Bronchial epithelial cell (primary cell): ENCODE measurements at regions not wholly inside any gene's neighbourhood (a gene's known extent, or its start where the extent isn't known, plus 50 kb on each side); places are given as distances from the start of the nearest gene placed in this dataset.
A peak's percentile ranks its signal among the peaks of the same experiment; 100 is the strongest.
"Not testable (repeated sequence)": the region's sequence is repeated elsewhere in the genome, so short reads cannot be mapped to it uniquely, and the experiment has no call there.

Experiments
- DNase-seq: peaks from one replicate; pipeline ENCODE4 v3.0.0-alpha.2; 2010; ENCODE audit warnings: low read depth
- FAIRE-seq: peaks from 2 replicates; lab custom pipeline; 2011; peaks lifted over from hg19 to GRCh38; lab: Jason Lieb, UNC
- H3K27me3 ChIP-seq: 2 replicates; pipeline ENCODE4 v1.5.1; 2011; ENCODE audit warnings: low read length; ENCODE audit not compliant: control insufficient read depth, insufficient read depth
- H3K36me3 ChIP-seq: 2 replicates; pipeline ENCODE4 v1.5.1; 2011; ENCODE audit warnings: low read length; ENCODE audit not compliant: control insufficient read depth, insufficient read depth
- H3K4me3 ChIP-seq: 2 replicates; pipeline ENCODE4 v1.5.1; 2011; ENCODE audit warnings: mild to moderate bottlenecking, low read depth, low read length, control low read depth
- CTCF ChIP-seq: IDR thresholded peaks from 2 replicates; pipeline ENCODE4 v1.5.1; 2011; ENCODE audit warnings: mild to moderate bottlenecking, moderate library complexity, low read length, control low read depth, inconsistent platforms; ENCODE audit not compliant: insufficient read depth, severe bottlenecking

- Histone ChIP-seq H3K27me3 (no peaks in the 10 kb centered on the region), H3K36me3 (no peaks in the 10 kb centered on the region), H3K4me3 (no peak overlapping the region)
- no peak for TF ChIP-seq CTCF
- DNase-seq (peak; percentile 22), FAIRE-seq (no peak)
These were observed 345.9 kb upstream of the SPHKAP start for GRCh38 chr2:228527197-228527881.

DNA sequence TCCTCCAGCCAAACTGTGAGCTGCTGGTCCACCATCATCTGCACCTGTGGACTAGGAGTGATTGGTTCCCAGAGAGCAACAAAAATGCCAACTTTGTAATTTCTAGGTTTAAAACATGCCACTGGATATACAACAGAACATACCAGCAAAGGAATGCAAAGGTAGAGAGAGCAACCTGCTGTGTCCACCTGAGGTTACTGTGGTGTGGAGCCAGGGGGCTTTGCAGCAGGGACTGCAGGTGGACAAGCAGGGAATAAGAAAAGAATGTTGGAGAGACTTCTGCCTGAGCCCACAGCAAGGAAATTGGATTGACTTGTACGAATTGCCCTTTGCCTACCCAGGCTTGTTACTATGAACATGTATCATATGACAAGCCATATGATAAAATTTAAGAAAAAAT lies 345.2 kb upstream of the SPHKAP start:
- H3K4me3 ChIP-seq = no peak overlapping the region
- no peak for TF ChIP-seq CTCF
- FAIRE-seq = no peak
- no peak for DNase-seq
- no peaks in the 10 kb centered on the region for H3K36me3 ChIP-seq
- no peaks in the 10 kb centered on the region for H3K27me3 ChIP-seq

DNA sequence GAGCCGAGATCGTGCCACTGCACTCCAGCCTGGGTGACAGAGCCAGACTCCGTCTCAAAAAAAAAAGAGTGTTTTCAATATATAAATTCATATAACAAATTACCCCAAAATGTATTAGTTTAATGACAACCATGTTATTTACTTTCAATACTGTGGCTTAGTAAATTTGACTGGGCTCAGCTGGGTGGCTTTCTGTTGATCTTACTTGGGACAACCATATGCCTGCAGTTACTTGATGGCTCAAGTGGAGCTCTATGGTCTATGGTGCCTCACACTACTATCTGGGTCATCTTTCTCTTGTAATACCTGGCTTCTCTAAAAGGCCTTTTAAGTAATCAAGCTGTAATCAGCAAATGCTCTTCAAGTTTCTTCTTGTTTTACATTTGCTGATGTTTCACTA lies 341.5 kb upstream of the SPHKAP start:
- H3K36me3 ChIP-seq = no peaks in the 10 kb centered on the region
- H3K27me3 ChIP-seq = no peaks in the 10 kb centered on the region
- DNase-seq = no peak
- FAIRE-seq = no peak
- no peak for TF ChIP-seq CTCF
- H3K4me3 ChIP-seq = no peak overlapping the region

DNA sequence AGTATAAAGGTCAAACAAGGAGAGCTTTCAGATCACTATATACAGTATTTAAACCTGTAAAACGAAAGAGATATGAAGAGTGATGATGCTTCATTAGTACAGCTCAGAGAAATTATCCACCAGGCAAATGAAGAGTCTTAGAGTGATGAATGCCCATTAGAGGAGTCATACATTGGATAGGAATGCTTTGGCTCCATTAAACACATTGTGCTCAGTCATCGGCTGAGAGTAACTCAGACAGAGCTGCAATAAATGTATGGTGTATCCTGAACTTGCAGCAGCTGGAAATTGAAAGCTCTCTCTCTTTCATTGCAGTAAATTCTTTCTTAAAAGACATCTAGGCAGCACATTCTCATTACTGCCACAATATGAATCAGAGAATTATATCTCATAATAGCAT lies 340.8 kb upstream of the SPHKAP start:
- H3K36me3 ChIP-seq = no peaks in the 10 kb centered on the region
- DNase-seq (no peak), FAIRE-seq (no peak)
- no peak overlapping the region for H3K4me3 ChIP-seq
- no peak for TF ChIP-seq CTCF
- no peaks in the 10 kb centered on the region for H3K27me3 ChIP-seq

GRCh38 chr2:228519561-228519960 lies 338.1 kb upstream of the SPHKAP start:
- DNase-seq (no peak), FAIRE-seq (peak; percentile 32)
- Histone ChIP-seq H3K27me3 (no peaks in the 10 kb centered on the region), H3K4me3 (no peak overlapping the region), H3K36me3 (no peaks in the 10 kb centered on the region)
- no peak for TF ChIP-seq CTCF

DNA sequence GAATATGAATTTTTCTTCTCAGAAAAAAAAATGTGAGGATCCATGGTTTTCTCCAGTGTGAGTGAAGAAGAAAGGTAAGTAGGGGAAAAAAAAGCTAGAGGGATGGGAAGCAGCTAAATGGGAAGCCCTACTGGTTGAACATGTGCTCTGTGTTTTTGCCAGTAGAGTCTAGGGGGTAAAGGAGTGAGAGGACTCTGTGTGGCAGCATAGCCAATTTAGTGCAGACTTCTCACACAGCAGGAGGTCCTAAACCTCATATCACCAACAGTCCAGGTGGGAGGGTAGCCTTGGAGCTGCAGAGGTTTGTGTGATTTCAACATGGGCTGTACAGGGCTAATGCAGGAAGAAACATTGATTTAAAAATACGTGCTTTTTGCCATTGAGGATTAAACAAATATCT lies 334.5 kb upstream of the SPHKAP start:
- DNase-seq (no peak), FAIRE-seq (no peak)
- no peaks in the 10 kb centered on the region for H3K36me3 ChIP-seq
- no peaks in the 10 kb centered on the region for H3K27me3 ChIP-seq
- no peak overlapping the region for H3K4me3 ChIP-seq
- TF ChIP-seq CTCF = no peak

DNA sequence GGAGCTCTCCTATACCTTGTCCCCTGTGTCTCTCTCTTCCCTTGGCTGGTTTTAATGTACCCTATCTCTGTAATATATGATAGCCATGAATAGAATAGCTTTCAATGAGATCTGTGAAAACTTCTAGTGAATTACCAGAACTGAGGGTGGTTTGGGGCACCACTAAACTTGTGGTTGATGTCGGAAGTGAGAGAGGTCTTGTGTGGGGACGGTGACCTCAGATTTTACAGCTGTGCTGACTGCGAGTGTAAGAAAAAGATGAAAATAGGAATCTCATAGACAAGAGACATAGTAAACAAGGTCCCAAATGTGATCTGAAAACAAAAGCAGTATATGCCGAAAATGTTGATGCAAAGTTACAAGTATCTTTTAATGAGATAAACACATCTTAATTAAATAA lies 332.0 kb upstream of the SPHKAP start:
- H3K4me3 ChIP-seq, H3K36me3 ChIP-seq, H3K27me3 ChIP-seq, FAIRE-seq, DNase-seq: not testable (repeated sequence)
